ENCODE measurements at regions not wholly inside any gene's neighbourhood (a gene's known extent, or its start where the extent isn't known, plus 50 kb on each side); places are given as distances from the start of the nearest gene placed in this dataset.

DNA sequence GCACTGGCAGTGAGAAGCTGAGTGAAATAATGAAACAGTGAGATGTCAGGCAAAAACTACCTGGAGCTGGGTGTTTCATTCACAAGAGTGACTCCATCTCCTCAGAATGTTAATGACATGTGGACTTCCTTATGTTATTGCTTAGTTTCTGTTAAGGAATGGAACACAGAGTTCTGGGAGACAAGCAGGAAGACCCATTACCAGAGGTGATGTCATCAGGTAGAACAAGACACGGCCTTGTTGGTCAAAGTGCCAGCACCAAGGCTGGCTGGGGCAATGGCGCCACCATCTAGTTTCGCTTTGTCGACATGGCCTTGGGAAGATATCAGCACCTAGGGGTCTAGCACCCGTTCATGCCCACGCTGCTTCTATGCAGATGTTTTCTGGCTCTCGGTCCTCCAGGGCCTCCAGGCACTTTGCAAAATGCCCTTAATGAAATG is 252.2 kb downstream of the FAM43A start:
- no peaks in the 10 kb centered on the region for H3K36me3 ChIP-seq (ENCODE audit: control insufficient read depth, insufficient read depth, low read length)
- 91% methylated on average over 4 of the region's 7 CpGs; no CpG with 5 or more reads in 1 of the 2 experiments for WGBS, 2 experiments (ENCODE audit: extremely low coverage in 2 of 2, insufficient read length in 1 of 2)
- H4K8ac ChIP-seq (ENCODE audit: low read depth in 2 of 2, low read length in 2 of 2) = no peak overlapping the region
- no peak overlapping the region for H2BK15ac ChIP-seq (ENCODE audit: low read depth, low read length)
- no peak overlapping the region for H3K14ac ChIP-seq (replicated peaks; ENCODE audit: low read depth, low read length)
- no peak overlapping the region for H3K4ac ChIP-seq (ENCODE audit: low read depth, low read length)
- H3K23ac ChIP-seq (ENCODE audit: low read depth, low read length) = no peak overlapping the region
- no peak overlapping the region for H2BK20ac ChIP-seq (ENCODE audit: low read depth, low read length)
- in situ Hi-C loops (cut with MboI; ENCODE audit: low sequenced_read_pairs) = no loop called here
- dilution Hi-C loops (cut with HindIII; ENCODE audit: low sequenced_read_pairs, unreplicated experiment) = no loop called here
- no peak overlapping the region for H3K18ac ChIP-seq (ENCODE audit: low read depth, low read length)
- ATAC-seq (ENCODE audit: low read depth) (no peak), DNase-seq (no peak)
- no TSS peak for BruUV-seq (replicated peaks)
- H3K56ac ChIP-seq (ENCODE audit: extremely low read depth, insufficient read depth, low read length) = no peak overlapping the region
- no peak overlapping the region for H4K91ac ChIP-seq (ENCODE audit: insufficient read depth, low read depth, low read length)
- no peak overlapping the region for H2AFZ ChIP-seq (replicated peaks; ENCODE audit: low read length, poor library complexity)
- no peak overlapping the region for H3K4me3 ChIP-seq (ENCODE audit: insufficient read depth, low read depth, low read length)
- TF ChIP-seq, protein P1, sequence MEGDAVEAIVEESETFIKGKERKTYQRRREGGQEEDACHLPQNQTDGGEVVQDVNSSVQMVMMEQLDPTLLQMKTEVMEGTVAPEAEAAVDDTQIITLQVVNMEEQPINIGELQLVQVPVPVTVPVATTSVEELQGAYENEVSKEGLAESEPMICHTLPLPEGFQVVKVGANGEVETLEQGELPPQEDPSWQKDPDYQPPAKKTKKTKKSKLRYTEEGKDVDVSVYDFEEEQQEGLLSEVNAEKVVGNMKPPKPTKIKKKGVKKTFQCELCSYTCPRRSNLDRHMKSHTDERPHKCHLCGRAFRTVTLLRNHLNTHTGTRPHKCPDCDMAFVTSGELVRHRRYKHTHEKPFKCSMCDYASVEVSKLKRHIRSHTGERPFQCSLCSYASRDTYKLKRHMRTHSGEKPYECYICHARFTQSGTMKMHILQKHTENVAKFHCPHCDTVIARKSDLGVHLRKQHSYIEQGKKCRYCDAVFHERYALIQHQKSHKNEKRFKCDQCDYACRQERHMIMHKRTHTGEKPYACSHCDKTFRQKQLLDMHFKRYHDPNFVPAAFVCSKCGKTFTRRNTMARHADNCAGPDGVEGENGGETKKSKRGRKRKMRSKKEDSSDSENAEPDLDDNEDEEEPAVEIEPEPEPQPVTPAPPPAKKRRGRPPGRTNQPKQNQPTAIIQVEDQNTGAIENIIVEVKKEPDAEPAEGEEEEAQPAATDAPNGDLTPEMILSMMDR (conservative IDR thresholded peaks at IDR 0.05; ENCODE audit: low read depth, low read length) = no peak
- TF ChIP-seq MAZ (IDR thresholded peaks at IDR 0.05; ENCODE audit: borderline replicate concordance, low read depth, low read length) (no peak), CEBPB (IDR thresholded peaks at IDR 0.05; ENCODE audit: low read depth, low read length) (no peak), MXI1 (IDR thresholded peaks at IDR 0.05; ENCODE audit: borderline replicate concordance, low read depth, low read length) (no peak), CHD1 (IDR thresholded peaks at IDR 0.05; ENCODE audit: low read depth, low read length) (no peak), BHLHE40 (IDR thresholded peaks at IDR 0.05; ENCODE audit: low read depth, low read length) (no peak), POLR2A (IDR thresholded peaks at IDR 0.05; ENCODE audit: low read depth, low read length) (no peak), RCOR1 (IDR thresholded peaks at IDR 0.05; ENCODE audit: insufficient replicate concordance, low read length) (no peak), NFE2L2 (IDR thresholded peaks at IDR 0.05; ENCODE audit: low read depth, low read length) (no peak), FOS (IDR thresholded peaks at IDR 0.05; ENCODE audit: low read depth, low read length) (no peak), SMC3 (IDR thresholded peaks at IDR 0.05; ENCODE audit: low read depth, low read length) (no peak), RAD21 (IDR thresholded peaks at IDR 0.05; ENCODE audit: low read length) (no peak), MAFK (IDR thresholded peaks at IDR 0.05; ENCODE audit: low read depth, low read length) (no peak), RFX5 (IDR thresholded peaks at IDR 0.05; ENCODE audit: low read depth, low read length) (no peak)
- TF ChIP-seq, protein P2, sequence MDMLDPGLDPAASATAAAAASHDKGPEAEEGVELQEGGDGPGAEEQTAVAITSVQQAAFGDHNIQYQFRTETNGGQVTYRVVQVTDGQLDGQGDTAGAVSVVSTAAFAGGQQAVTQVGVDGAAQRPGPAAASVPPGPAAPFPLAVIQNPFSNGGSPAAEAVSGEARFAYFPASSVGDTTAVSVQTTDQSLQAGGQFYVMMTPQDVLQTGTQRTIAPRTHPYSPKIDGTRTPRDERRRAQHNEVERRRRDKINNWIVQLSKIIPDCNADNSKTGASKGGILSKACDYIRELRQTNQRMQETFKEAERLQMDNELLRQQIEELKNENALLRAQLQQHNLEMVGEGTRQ (IDR thresholded peaks at IDR 0.05; ENCODE audit: low read depth, low read length) = no peak
- TF ChIP-seq, protein P3, sequence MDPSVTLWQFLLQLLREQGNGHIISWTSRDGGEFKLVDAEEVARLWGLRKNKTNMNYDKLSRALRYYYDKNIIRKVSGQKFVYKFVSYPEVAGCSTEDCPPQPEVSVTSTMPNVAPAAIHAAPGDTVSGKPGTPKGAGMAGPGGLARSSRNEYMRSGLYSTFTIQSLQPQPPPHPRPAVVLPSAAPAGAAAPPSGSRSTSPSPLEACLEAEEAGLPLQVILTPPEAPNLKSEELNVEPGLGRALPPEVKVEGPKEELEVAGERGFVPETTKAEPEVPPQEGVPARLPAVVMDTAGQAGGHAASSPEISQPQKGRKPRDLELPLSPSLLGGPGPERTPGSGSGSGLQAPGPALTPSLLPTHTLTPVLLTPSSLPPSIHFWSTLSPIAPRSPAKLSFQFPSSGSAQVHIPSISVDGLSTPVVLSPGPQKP (IDR thresholded peaks at IDR 0.05; ENCODE audit: borderline replicate concordance, low read depth, low read length) = no peak
- H4K20me1 ChIP-seq (ENCODE audit: insufficient read depth, low read length) = no peaks in the 10 kb centered on the region
- no peak overlapping the region for H2AK5ac ChIP-seq (ENCODE audit: low read depth, low read length)
- no peak overlapping the region for H3K27ac ChIP-seq (ENCODE audit: insufficient read depth, low read length)
- no peak overlapping the region for H2AK9ac ChIP-seq (replicated peaks; ENCODE audit: low read depth, low read length, poor library complexity)
- H3K9ac ChIP-seq (ENCODE audit: low read depth, low read length) = no peak overlapping the region
- peaks cover 3% of the 10 kb centered on the region; the same call in 1 of the 2 replicates for H3K9me3 ChIP-seq (ENCODE audit: control insufficient read depth, insufficient read depth, low read length)
- H3K79me1 ChIP-seq (ENCODE audit: low read depth in 1 of 2, low read length in 2 of 2) = no peaks in the 10 kb centered on the region
- no peak overlapping the region for H4K5ac ChIP-seq (ENCODE audit: low read depth, low read length)
- intact Hi-C loops (cut with micrococcal nuclease) = no loop called here
- H3K4me2 ChIP-seq (ENCODE audit: low read depth, low read length) = no peak overlapping the region
- H3K9me1 ChIP-seq (ENCODE audit: insufficient read depth, low read length) = no peaks in the 10 kb centered on the region; the same call in none of the 2 replicates
- no peak overlapping the region for H2BK5ac ChIP-seq (ENCODE audit: low read depth, low read length, poor library complexity, severe bottlenecking)
- no peaks in the 10 kb centered on the region; the same call in 1 of the 2 replicates for H3K4me1 ChIP-seq (ENCODE audit: control insufficient read depth, insufficient read depth, low read length)
- POLR2A ChIA-PET (ENCODE audit: unreplicated experiment) = no interaction called here
- CTCF ChIA-PET = no interaction called here
- H2BK120ac ChIP-seq (ENCODE audit: low read depth, low read length) = no peak overlapping the region
- peaks cover 24% of the 10 kb centered on the region for H3K27me3 ChIP-seq (ENCODE audit: control insufficient read depth, insufficient read depth, low read length)

Data from IMR-90 (cell line).